ENCODE measurements at regions not wholly inside any gene's neighbourhood (a gene's known extent, or its start where the extent isn't known, plus 50 kb on each side); places are given as distances from the start of the nearest gene placed in this dataset.
"Not testable (repeated sequence)": the region's sequence is repeated elsewhere in the genome, so short reads cannot be mapped to it uniquely, and the experiment has no call there.

DNA sequence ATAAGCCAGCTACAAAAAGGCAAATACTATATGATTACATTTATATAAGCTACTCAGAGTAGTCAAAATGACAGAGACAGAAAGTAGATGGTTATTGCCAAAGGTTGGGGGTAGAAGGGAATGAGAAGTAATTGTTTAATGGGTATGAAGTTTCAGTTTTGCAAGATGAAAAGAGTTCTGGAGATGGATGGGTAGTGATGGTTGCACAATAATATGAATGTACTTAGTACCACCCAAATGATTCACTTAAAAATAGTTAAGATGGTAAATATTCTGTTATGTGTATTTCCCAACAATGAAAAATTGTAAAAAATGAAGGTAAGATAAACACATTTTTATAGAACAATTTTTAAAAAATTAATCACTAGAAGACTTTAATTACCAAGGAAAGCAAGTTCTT is 448.4 kb downstream of the ADCYAP1 start:
- Histone ChIP-seq H3K4me1 (no peaks in the 10 kb centered on the region), H3K4me3 (no peak overlapping the region), H3K36me3 (replicated peaks) (no peaks in the 10 kb centered on the region), H3K27me3 (ENCODE audit: low read depth) (no peaks in the 10 kb centered on the region), H3K9me3 (no peaks in the 10 kb centered on the region)
- DNase-seq (ENCODE audit: low spot score in 2 of 2): no peak
- in situ Hi-C loops (cut with MboI; ENCODE audit: low sequenced_read_pairs): no loop called here

DNA sequence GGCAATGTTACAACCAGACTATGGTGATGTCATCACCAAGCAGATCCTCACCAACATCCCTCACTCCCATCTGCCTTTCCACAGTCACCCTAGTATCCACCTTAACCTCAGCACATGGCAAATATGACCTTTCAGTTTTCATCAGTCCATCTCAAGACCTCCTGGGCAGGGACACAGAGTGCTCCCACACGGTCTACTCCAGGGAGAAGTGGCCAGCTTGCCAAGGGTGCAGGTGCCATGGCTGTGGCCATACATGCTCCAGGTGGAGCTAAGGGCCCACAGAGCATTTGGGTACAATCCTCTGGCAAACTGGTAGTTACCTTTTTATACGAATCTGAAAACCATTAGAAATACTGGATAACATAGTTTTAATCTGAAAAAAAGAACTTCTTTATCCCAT is 453.1 kb downstream of the ADCYAP1 start:
- H3K27me3 ChIP-seq (ENCODE audit: low read depth): no peaks in the 10 kb centered on the region
- no peaks in the 10 kb centered on the region for H3K9me3 ChIP-seq
- in situ Hi-C loops (cut with MboI; ENCODE audit: low sequenced_read_pairs): no loop called here
- no peak overlapping the region for H3K4me3 ChIP-seq
- no peak for DNase-seq (ENCODE audit: low spot score in 2 of 2)
- H3K36me3 ChIP-seq (replicated peaks): no peaks in the 10 kb centered on the region
- H3K4me1 ChIP-seq: no peaks in the 10 kb centered on the region

DNA sequence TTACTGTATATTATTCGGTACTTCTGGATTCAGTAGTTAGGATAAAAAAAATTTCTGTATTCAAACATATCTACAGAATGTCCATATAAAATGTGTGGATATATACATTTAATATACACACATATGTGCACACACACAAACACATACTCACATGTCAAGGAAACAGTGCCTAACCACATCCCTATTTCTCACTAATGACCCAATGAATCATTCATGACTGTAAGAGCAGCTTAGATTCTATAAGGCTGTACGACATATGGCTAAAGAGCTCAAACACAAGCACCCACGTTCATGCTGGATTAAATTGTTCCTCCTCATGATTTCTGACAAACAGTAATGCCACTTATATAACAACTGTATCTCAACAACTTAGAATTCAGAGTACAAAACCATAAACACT is 457.3 kb downstream of the ADCYAP1 start:
- no peak overlapping the region for H3K4me3 ChIP-seq
- H3K27me3 ChIP-seq (ENCODE audit: low read depth): no peaks in the 10 kb centered on the region
- no peaks in the 10 kb centered on the region for H3K9me3 ChIP-seq
- no peak for DNase-seq (ENCODE audit: low spot score in 2 of 2)
- in situ Hi-C loops (cut with MboI; ENCODE audit: low sequenced_read_pairs): no loop called here
- no peaks in the 10 kb centered on the region for H3K36me3 ChIP-seq (replicated peaks)
- no peaks in the 10 kb centered on the region for H3K4me1 ChIP-seq

DNA sequence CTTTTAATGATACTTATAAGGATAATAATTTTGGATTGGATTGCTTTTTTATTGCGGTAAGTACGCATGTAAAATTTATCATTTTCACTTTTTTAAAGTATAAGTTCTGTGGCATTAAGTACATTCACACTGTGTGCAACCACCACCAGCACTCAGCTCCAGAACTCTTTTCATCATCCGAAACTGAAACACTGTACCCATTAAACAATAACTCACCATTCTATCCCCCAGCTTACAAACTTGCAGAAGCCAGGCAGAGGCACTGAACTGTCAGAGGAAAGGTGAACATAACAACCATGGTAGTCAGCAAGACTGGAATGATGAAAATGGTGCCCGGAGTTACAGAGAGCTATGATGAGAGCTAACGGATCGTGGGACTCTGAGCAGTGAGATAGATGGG is 465.9 kb downstream of the ADCYAP1 start:
- Histone ChIP-seq H3K4me3 (no peak overlapping the region), H3K9me3 (no peaks in the 10 kb centered on the region), H3K4me1 (no peaks in the 10 kb centered on the region), H3K27me3 (ENCODE audit: low read depth) (no peaks in the 10 kb centered on the region), H3K36me3 (replicated peaks) (no peaks in the 10 kb centered on the region)
- in situ Hi-C loops (cut with MboI; ENCODE audit: low sequenced_read_pairs): no loop called here
- DNase-seq (ENCODE audit: low spot score in 2 of 2): no peak

DNA sequence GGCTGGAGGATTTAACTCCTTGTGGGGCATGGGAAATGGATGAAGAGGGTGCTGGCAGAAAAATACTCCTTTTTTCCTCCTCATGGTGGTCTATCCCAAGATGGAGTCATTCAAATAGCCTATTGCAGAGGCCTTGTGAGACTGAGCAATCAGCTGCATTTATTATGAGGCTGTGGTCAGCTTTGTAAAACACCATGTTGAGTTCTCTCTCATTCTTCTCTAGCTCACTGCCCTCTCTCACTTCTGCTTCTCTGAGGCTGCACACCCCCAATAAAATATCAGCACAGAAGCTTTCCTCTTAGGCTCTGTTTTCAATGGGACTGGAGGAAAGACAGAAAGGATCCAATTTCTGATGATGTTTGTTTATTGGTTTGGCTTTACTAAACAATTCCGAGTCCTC is 467.1 kb downstream of the ADCYAP1 start:
- H3K4me1 ChIP-seq: no peaks in the 10 kb centered on the region
- H3K27me3 ChIP-seq (ENCODE audit: low read depth): no peaks in the 10 kb centered on the region
- no peaks in the 10 kb centered on the region for H3K9me3 ChIP-seq
- no peak for DNase-seq (ENCODE audit: low spot score in 2 of 2)
- in situ Hi-C loops (cut with MboI; ENCODE audit: low sequenced_read_pairs): no loop called here
- H3K36me3 ChIP-seq (replicated peaks): no peaks in the 10 kb centered on the region
- no peak overlapping the region for H3K4me3 ChIP-seq

DNA sequence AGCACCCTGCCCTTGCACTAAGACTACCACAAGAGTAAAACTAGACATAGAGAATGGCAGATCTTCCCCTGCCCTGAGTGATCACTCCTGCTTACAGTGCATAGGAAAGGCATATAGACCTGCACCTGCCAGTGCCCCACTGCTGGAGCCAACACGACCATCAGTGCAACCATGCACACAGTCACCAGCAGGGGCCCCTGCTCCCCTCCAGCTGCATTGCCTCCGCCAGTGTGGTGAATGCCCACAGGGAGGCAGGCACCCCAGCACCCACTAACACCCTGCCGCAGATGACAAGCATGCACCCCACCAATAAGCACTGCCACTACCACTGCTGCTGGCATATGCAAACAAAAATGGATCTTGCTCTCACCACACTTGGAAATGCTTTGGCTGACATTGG is 478.8 kb downstream of the ADCYAP1 start:
- in situ Hi-C loops (cut with MboI; ENCODE audit: low sequenced_read_pairs): no loop called here
- Histone ChIP-seq H3K9me3 (no peaks in the 10 kb centered on the region), H3K27me3 (ENCODE audit: low read depth) (no peaks in the 10 kb centered on the region), H3K4me3 (no peak overlapping the region), H3K4me1 (no peaks in the 10 kb centered on the region), H3K36me3 (replicated peaks) (no peaks in the 10 kb centered on the region)
- no peak for DNase-seq (ENCODE audit: low spot score in 2 of 2)

DNA sequence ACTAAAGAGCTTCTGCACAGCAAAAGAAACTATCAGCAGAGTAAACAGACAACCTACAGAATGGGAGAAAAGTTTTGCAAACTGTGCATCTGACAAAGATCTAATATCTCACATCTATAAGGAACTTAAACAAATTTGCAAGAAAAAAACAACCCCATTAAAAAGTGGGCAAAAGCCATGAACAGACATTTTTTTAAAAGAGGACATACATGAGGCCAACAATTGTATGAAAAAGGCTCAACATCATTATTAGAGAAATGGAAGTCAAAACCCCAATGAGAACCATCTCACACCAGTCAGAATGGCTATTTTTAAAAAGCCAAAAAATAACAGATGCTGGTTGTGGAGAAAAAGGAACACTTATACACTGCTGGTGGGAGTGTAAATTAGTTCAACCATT is 483.8 kb downstream of the ADCYAP1 start:
- H3K27me3 ChIP-seq (ENCODE audit: low read depth); H3K36me3 ChIP-seq (replicated peaks); in situ Hi-C loops (cut with MboI; ENCODE audit: low sequenced_read_pairs); H3K4me1 ChIP-seq; H3K4me3 ChIP-seq; H3K9me3 ChIP-seq; DNase-seq (ENCODE audit: low spot score in 2 of 2): not testable (repeated sequence)

DNA sequence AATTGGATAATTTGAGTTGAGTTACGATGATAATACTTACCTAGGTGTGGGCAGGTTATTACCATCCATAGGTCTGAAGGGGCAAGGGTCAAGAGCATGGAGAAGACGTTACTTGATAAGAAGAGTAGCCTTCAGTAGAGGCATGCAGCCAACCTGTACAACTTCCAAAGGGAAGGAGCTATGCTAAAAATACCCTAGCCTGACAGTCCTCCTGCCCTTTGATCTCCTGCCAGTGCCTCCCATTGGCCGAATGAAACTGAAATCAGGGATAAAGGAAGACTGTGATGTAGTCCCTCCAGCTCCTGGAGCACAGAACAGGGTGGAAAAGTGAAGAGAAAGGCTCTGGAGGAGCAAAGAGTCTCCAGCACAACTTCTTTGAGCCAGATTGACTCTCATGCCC is 487.4 kb downstream of the ADCYAP1 start:
- DNase-seq (ENCODE audit: low spot score in 2 of 2): no peak
- H3K27me3 ChIP-seq (ENCODE audit: low read depth): no peaks in the 10 kb centered on the region
- H3K4me3 ChIP-seq: no peak overlapping the region
- H3K9me3 ChIP-seq: no peaks in the 10 kb centered on the region
- no peaks in the 10 kb centered on the region for H3K4me1 ChIP-seq
- H3K36me3 ChIP-seq (replicated peaks): no peaks in the 10 kb centered on the region
- in situ Hi-C loops (cut with MboI; ENCODE audit: low sequenced_read_pairs): no loop called here

DNA sequence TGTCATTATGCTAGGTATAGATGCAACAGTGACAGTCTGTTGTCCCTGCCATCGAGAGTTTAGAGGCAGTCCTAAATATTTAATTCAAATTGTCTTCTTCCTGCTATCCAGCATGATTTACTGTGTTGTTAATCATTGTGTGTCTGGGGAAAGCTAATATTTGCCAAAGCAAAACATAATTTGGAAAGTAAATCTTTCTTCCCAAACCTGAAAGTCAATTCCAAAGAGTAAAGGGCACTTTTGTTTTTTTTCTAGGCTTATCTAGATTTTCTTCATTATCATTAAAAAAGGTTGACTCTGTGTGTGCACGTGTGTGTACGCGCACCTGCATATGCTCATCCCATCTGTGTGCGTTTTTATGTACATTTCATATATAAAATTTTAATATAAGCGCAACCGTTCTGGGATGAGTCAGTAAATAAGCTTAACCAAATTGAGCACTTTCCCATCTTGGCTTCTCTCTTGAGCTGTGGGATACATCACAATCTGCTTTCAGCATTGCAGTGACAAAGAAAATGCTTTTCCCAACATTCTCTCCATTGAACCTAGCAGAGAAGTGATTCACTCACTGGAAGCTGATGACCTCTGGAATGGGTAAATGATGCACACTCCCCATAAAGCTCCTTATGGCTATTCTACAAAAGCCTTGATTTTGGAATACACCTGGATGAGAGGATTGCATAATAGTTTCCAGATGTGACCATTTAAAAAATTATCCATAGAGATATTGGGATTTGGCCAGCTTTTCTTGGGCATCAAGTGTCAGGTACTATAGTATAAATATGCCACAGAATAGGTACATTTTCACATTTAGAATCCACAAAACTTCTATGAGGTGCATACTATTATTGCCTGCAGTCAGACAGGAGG is 488.4 kb downstream of the ADCYAP1 start:
- no peaks in the 10 kb centered on the region for H3K27me3 ChIP-seq (ENCODE audit: low read depth)
- no peak for DNase-seq (ENCODE audit: low spot score in 2 of 2)
- H3K4me1 ChIP-seq: no peaks in the 10 kb centered on the region
- H3K36me3 ChIP-seq (replicated peaks): no peaks in the 10 kb centered on the region
- no peak overlapping the region for H3K4me3 ChIP-seq
- in situ Hi-C loops (cut with MboI; ENCODE audit: low sequenced_read_pairs): no loop called here
- no peaks in the 10 kb centered on the region for H3K9me3 ChIP-seq

DNA sequence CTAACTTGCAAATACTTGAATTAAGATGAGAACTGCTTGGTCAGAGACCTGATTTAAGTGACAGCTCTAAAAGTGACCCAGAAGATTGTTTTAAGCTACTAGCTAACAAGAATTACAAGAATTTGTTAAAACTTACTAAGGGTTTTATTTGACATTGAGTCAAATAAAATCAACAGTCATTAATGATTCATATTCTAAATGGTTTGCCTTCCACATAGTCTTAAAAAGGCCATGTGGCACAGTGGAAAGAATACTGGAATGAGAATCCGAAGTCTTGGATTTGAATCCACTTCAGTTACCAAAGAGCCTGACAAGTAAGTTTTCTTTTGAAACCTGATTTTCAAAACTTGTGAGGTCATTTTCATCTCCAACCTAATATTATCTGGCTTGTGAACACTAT is 489.3 kb downstream of the ADCYAP1 start:
- Histone ChIP-seq H3K4me1 (no peaks in the 10 kb centered on the region), H3K4me3 (no peak overlapping the region), H3K27me3 (ENCODE audit: low read depth) (no peaks in the 10 kb centered on the region), H3K36me3 (replicated peaks) (no peaks in the 10 kb centered on the region), H3K9me3 (no peaks in the 10 kb centered on the region)
- no peak for DNase-seq (ENCODE audit: low spot score in 2 of 2)
- in situ Hi-C loops (cut with MboI; ENCODE audit: low sequenced_read_pairs): no loop called here

DNA sequence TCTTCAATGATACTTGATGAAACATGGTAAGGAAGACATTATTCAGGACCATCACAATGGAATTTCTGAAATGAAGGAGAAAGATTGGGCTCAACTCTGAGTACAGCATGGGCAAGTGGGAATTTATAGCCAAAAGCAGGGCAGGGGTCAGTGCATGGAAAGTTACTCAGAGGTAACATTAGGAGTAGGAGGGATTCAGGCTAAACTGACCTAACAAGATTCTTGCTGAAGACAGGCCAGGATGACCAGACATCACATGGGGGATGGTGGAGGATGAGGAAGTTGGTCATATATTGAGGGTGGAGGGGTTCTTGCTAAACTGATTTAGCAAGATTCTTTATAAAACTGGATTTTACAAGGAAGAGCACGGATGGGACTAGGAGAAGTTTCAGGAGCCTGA is 489.8 kb downstream of the ADCYAP1 start:
- DNase-seq (ENCODE audit: low spot score in 2 of 2): no peak
- Histone ChIP-seq H3K27me3 (ENCODE audit: low read depth) (no peaks in the 10 kb centered on the region), H3K36me3 (replicated peaks) (no peaks in the 10 kb centered on the region), H3K4me1 (no peaks in the 10 kb centered on the region), H3K4me3 (no peak overlapping the region), H3K9me3 (no peaks in the 10 kb centered on the region)
- in situ Hi-C loops (cut with MboI; ENCODE audit: low sequenced_read_pairs): no loop called here

DNA sequence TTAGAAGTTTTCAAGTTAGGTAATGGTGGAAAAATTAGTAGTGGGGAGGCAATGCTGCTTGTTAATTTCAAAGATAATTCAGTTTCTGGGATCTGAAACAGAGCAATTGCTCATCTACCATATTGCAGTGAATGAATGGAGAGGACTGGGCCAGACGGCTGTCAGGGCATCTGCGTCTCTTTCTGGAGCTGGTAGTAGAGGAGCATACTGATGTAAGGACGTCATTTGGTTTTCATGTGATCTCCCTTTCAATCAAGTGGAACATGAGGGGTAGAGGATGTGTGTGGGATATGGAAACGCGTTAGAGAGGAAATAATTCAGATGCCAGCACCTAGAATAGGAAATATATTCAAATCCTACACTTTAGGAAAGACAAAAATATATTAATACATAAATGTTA is 490.3 kb downstream of the ADCYAP1 start:
- DNase-seq (ENCODE audit: low spot score in 2 of 2): no peak
- in situ Hi-C loops (cut with MboI; ENCODE audit: low sequenced_read_pairs): no loop called here
- no peaks in the 10 kb centered on the region for H3K4me1 ChIP-seq
- H3K4me3 ChIP-seq: no peak overlapping the region
- H3K27me3 ChIP-seq (ENCODE audit: low read depth): no peaks in the 10 kb centered on the region
- H3K36me3 ChIP-seq (replicated peaks): no peaks in the 10 kb centered on the region
- no peaks in the 10 kb centered on the region for H3K9me3 ChIP-seq

DNA sequence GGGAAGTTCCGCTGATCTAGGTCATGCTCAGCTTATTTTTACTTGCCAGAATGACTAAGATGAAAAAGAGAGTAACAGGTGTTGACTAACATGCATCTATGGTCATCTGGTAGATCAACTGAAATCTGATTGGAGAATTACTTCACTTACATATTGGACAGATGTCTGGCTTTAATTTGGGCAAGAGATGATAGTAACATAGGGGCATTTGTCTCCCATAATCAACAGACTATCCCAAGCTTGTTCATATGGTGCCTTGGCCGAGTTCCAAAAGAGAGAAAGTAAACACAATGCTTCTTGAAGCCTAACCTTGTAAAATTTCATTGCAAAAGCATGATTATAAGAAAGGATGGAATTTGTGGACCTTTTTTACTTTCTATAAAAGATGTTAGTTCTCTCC is 503.7 kb downstream of the ADCYAP1 start:
- in situ Hi-C loops (cut with MboI; ENCODE audit: low sequenced_read_pairs): no loop called here
- Histone ChIP-seq H3K36me3 (replicated peaks) (no peaks in the 10 kb centered on the region), H3K9me3 (no peaks in the 10 kb centered on the region), H3K4me3 (no peak overlapping the region), H3K4me1 (no peaks in the 10 kb centered on the region; the same call in 1 of the 2 replicates), H3K27me3 (ENCODE audit: low read depth) (no peaks in the 10 kb centered on the region)
- DNase-seq (ENCODE audit: low spot score in 2 of 2): no peak

DNA sequence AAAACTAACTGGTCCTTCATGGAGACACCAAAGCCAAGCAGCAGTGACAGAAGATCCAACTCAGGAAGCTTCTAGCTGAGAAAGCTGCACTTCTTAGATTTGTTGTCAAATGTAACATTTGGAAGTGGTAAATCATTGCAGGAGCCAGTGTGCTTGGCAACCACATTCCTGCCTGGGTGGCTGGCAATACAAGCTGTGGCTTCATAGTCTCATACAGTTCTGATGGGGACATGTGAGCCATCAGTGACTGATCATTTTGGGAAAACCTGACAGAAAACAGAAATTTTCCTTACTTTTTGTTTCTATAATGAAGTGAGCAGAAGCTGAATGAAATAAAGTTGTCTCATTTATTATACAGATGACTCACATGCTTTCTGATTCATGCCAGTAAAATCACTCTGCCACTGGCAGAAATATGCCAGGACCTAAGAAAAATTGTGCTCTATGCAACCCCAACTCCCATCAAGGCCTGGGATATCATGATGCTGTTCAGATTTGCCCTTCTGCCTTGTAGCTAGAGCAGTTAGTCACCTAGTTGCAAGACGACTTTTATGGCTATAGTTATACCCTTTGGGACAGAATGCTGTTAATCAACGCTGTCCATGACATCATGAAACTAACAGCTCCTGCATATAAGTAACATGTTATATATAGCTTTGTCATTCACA is 508.1 kb downstream of the ADCYAP1 start:
- H3K4me1 ChIP-seq: no peaks in the 10 kb centered on the region; the same call in 1 of the 2 replicates
- no peak for DNase-seq (ENCODE audit: low spot score in 2 of 2)
- H3K27me3 ChIP-seq (ENCODE audit: low read depth): no peaks in the 10 kb centered on the region
- no peak overlapping the region for H3K4me3 ChIP-seq
- in situ Hi-C loops (cut with MboI; ENCODE audit: low sequenced_read_pairs): no loop called here
- no peaks in the 10 kb centered on the region for H3K9me3 ChIP-seq
- no peaks in the 10 kb centered on the region for H3K36me3 ChIP-seq (replicated peaks)

Measured in HAP-1 (cell line).